H1 (cell line): ENCODE measurements at regions not wholly inside any gene's neighbourhood (a gene's known extent, or its start where the extent isn't known, plus 50 kb on each side); places are given as distances from the start of the nearest gene placed in this dataset.

Experiments used
- CTCF ChIA-PET: fragments of 300-600 bp; sonication (Branson Sonifier 250); formaldehyde crosslinking; loops from one replicate; lab custom pipeline; 2021; ENCODE audit not compliant: partially characterized antibody; lab: Charles Lee
- POLR2A ChIA-PET: fragments of 300-600 bp; sonication (Branson Sonifier 250); formaldehyde crosslinking; loops from one replicate; lab custom pipeline; 2021; ENCODE audit warnings: inconsistent platforms; ENCODE audit not compliant: partially characterized antibody; lab: Charles Lee
- DNase-seq, 2 experiments: peaks; one replicate each; pipeline versions ENCODE4 v3.0.0 to v3.0.0-alpha.2; 2010 to 2022; ENCODE audit warnings: low spot score in 2 of 2, low read depth in 1 of 2, mixed read lengths in 1 of 2
- FAIRE-seq: peaks from 2 replicates; lab custom pipeline; 2011; peaks lifted over from hg19 to GRCh38; lab: Jason Lieb, UNC
- H2AFZ ChIP-seq: 2 replicates; pipeline ENCODE4 v1.8.1; 2012; ENCODE audit warnings: low read length, inconsistent platforms
- H2AK5ac ChIP-seq: 2 replicates; pipeline ENCODE4 v1.6.1; 2013; ENCODE audit warnings: low read depth, low read length
- H2BK120ac ChIP-seq: replicated peaks from 2 replicates; pipeline ENCODE3; 2013; ENCODE audit warnings: low read depth, low read length, inconsistent platforms
- H2BK12ac ChIP-seq: 2 replicates; pipeline ENCODE4 v1.6.1; 2013; ENCODE audit warnings: low read depth, low read length
- H2BK15ac ChIP-seq: 2 replicates; pipeline ENCODE4 v1.6.1; 2013; ENCODE audit warnings: low read length
- H2BK20ac ChIP-seq: 2 replicates; pipeline ENCODE4 v1.6.1; 2013; ENCODE audit warnings: low read length
- H2BK5ac ChIP-seq: 2 replicates; pipeline ENCODE4 v1.6.1; 2013; ENCODE audit warnings: low read depth, low read length
- H3K14ac ChIP-seq: 2 replicates; pipeline ENCODE4 v1.6.1; 2013; ENCODE audit warnings: inconsistent platforms; ENCODE audit not compliant: insufficient read length
- H3K18ac ChIP-seq: 2 replicates; pipeline ENCODE4 v1.6.1; 2013; ENCODE audit warnings: low read length; ENCODE audit errors: extremely low read depth
- H3K23ac ChIP-seq: 2 replicates; pipeline ENCODE4 v1.6.1; 2013; ENCODE audit warnings: inconsistent platforms; ENCODE audit not compliant: insufficient read length
- H3K23me2 ChIP-seq: 2 replicates; pipeline ENCODE4 v1.6.1; 2013; ENCODE audit warnings: low read depth, low read length
- H3K27ac ChIP-seq: 2 replicates; pipeline ENCODE4 v1.6.1; 2011; ENCODE audit warnings: low read depth, low read length, inconsistent platforms
- H3K27me3 ChIP-seq, 4 experiments: replicated peaks in 1 of 4; 1 replicate in 1 of 4; 2 replicates in 3 of 4; pipeline versions ENCODE4 v1.6.1 to v1.8.1; 2011 to 2013; ENCODE audit warnings: low read length in 3 of 4, mild to moderate bottlenecking in 3 of 4, inconsistent platforms in 2 of 4, mixed read lengths in 2 of 4, moderate library complexity in 1 of 4; ENCODE audit not compliant: control insufficient read depth in 3 of 4, insufficient read depth in 3 of 4; ENCODE audit errors: extremely low read depth in 1 of 4
- H3K36me3 ChIP-seq, 4 experiments: 2 replicates each; pipeline versions ENCODE4 v1.6.1 to v1.8.1; 2011 to 2013; ENCODE audit warnings: mild to moderate bottlenecking in 4 of 4, low read length in 3 of 4, moderate library complexity in 2 of 4, control low read depth in 1 of 4, inconsistent platforms in 1 of 4; ENCODE audit not compliant: insufficient read depth in 4 of 4, control insufficient read depth in 2 of 4
- H3K4ac ChIP-seq: replicated peaks from 2 replicates; pipeline ENCODE3; 2013; ENCODE audit warnings: low read length, low read depth, mixed read lengths, inconsistent platforms; ENCODE audit not compliant: insufficient read length
- H3K4me1 ChIP-seq, 4 experiments: replicated peaks in 1 of 4; 1 replicate in 1 of 4; 2 replicates in 3 of 4; pipeline versions ENCODE4 v1.6.1 to v1.8.1; 2011 to 2013; ENCODE audit warnings: low read length in 3 of 4, inconsistent platforms in 2 of 4, mixed read lengths in 1 of 4; ENCODE audit not compliant: insufficient read depth in 4 of 4, control insufficient read depth in 3 of 4
- H3K4me2 ChIP-seq, 2 experiments: 2 replicates each; pipeline versions ENCODE4 v1.6.1 to v1.8.1; 2011 to 2013; ENCODE audit warnings: low read depth in 2 of 2, low read length in 2 of 2, control low read depth in 1 of 2, inconsistent platforms in 1 of 2, mild to moderate bottlenecking in 1 of 2; ENCODE audit not compliant: insufficient read depth in 1 of 2
- H3K4me3 ChIP-seq, 4 experiments: fragments of 200-600, 300-600 bp in 1 of 4; sonication (generic), shearing (Covaris generic), sonication (Bioruptor Twin) in 1 of 4; 2 replicates each; pipeline versions ENCODE4 v1.5.1 to v1.8.1; 2011 to 2016; ENCODE audit warnings: low read length in 4 of 4, low read depth in 3 of 4, control low read depth in 2 of 4, inconsistent platforms in 2 of 4, mild to moderate bottlenecking in 2 of 4, mixed read lengths in 1 of 4, moderate library complexity in 1 of 4; ENCODE audit not compliant: insufficient read depth in 2 of 4; ENCODE audit errors: extremely low read depth in 1 of 4
- H3K56ac ChIP-seq: replicated peaks from 2 replicates; pipeline ENCODE3; 2013; ENCODE audit warnings: low read depth, mild to moderate bottlenecking, mixed read lengths, low read length, inconsistent platforms; ENCODE audit not compliant: insufficient read length
- H3K79me1 ChIP-seq: 2 replicates; pipeline ENCODE4 v1.6.1; 2013; ENCODE audit warnings: low read depth, low read length, control low read depth
- H3K79me2 ChIP-seq, 2 experiments: 2 replicates each; pipeline versions ENCODE4 v1.6.1 to v1.8.1; 2012 to 2013; ENCODE audit warnings: low read length in 2 of 2, mild to moderate bottlenecking in 2 of 2, inconsistent platforms in 1 of 2; ENCODE audit not compliant: insufficient read depth in 2 of 2, control insufficient read depth in 1 of 2
- H3K9ac ChIP-seq, 4 experiments: replicated peaks in 1 of 4; 1 replicate in 1 of 4; 2 replicates in 3 of 4; pipeline versions ENCODE4 v1.6.1 to v1.8.1; 2011 to 2013; ENCODE audit warnings: low read depth in 3 of 4, low read length in 3 of 4, control low read depth in 2 of 4, mild to moderate bottlenecking in 2 of 4, moderate library complexity in 2 of 4, inconsistent platforms in 1 of 4; ENCODE audit errors: extremely low read depth in 1 of 4
- H3K9me3 ChIP-seq, 2 experiments: 2 replicates each; pipeline versions ENCODE4 v1.6.1 to v1.8.1; 2012 to 2013; ENCODE audit warnings: mild to moderate bottlenecking in 2 of 2, moderate library complexity in 2 of 2, control low read depth in 1 of 2, inconsistent platforms in 1 of 2, low read depth in 1 of 2, low read length in 1 of 2, mixed read lengths in 1 of 2; ENCODE audit not compliant: insufficient read depth in 2 of 2
- H4K20me1 ChIP-seq, 2 experiments: replicated peaks in 1 of 2; 2 replicates each; pipeline versions ENCODE3 to v1.8.1; 2011 to 2013; ENCODE audit warnings: inconsistent platforms in 2 of 2, low read length in 2 of 2, mild to moderate bottlenecking in 1 of 2; ENCODE audit not compliant: insufficient read depth in 2 of 2, control insufficient read depth in 1 of 2
- H4K5ac ChIP-seq: 2 replicates; pipeline ENCODE4 v1.6.1; 2013; ENCODE audit warnings: low read length, low read depth, mixed read lengths, inconsistent platforms; ENCODE audit not compliant: insufficient read length
- H4K8ac ChIP-seq: 2 replicates; pipeline ENCODE4 v1.8.0; 2013; ENCODE audit warnings: mild to moderate bottlenecking, moderate library complexity, low read length, inconsistent platforms; ENCODE audit not compliant: insufficient read depth; ENCODE audit errors: extremely low read depth
- H4K91ac ChIP-seq: replicated peaks from 2 replicates; pipeline ENCODE3; 2013; ENCODE audit warnings: low read length, mixed read lengths, inconsistent platforms; ENCODE audit not compliant: insufficient read length
- CTBP2 ChIP-seq: IDR thresholded peaks from 2 replicates; pipeline ENCODE4 v1.7.0; 2011; ENCODE audit warnings: borderline replicate concordance, mild to moderate bottlenecking, moderate library complexity, mixed read lengths, low read length; ENCODE audit not compliant: insufficient read depth, insufficient read length
- EGR1 ChIP-seq: IDR thresholded peaks from 2 replicates; pipeline ENCODE4 v1.6.1; 2011; ENCODE audit warnings: low read depth, low read length, borderline replicate concordance
- SAP30 ChIP-seq: fragments of 300-600 bp; sonication (generic); IDR thresholded peaks from 2 replicates; pipeline ENCODE4 v1.7.1; 2012; ENCODE audit warnings: low read length, moderate library complexity, mild to moderate bottlenecking, inconsistent platforms; ENCODE audit not compliant: insufficient read depth, insufficient replicate concordance
- SP4 ChIP-seq: IDR thresholded peaks from 2 replicates; pipeline ENCODE4 v1.6.1; 2012; ENCODE audit warnings: low read length, inconsistent platforms
- SUZ12 ChIP-seq: fragments of 200-600 bp; sonication (generic); IDR thresholded peaks from 2 replicates; pipeline ENCODE4 v1.6.1; 2012; ENCODE audit warnings: mild to moderate bottlenecking, inconsistent platforms, low read length, moderate library complexity, mixed read lengths
- WGBS, 2 experiments: shearing (Covaris generic) in 1 of 2; methylation state at CpG; one replicate each; pipeline versions ENCODE4 v1.1.6 to v1.1.7; 2013 to 2015; ENCODE audit warnings: low lambda C conversion rate in 2 of 2, mixed read lengths in 2 of 2, inconsistent platforms in 1 of 2, low coverage in 1 of 2, missing lambda C conversion rate in 1 of 2; ENCODE audit not compliant: insufficient replicate concordance in 2 of 2, insufficient coverage in 1 of 2, insufficient read length in 1 of 2; ENCODE audit errors: extremely low coverage in 1 of 2, missing lambda C conversion rate in 1 of 2; 5-methylcytosine and 5-hydroxymethylcytosine counted together
- TF ChIP-seq, protein P1 (sequence below), 3 experiments: IDR thresholded peaks; 1 replicate in 2 of 3; 2 replicates in 1 of 3; pipeline versions ENCODE4 v1.5.1 to v1.6.1; 2011; ENCODE audit warnings: low read length in 3 of 3, mild to moderate bottlenecking in 3 of 3, inconsistent platforms in 2 of 3, low read depth in 1 of 3, moderate library complexity in 1 of 3; ENCODE audit not compliant: insufficient read depth in 1 of 3; ENCODE audit errors: control extremely low read depth in 1 of 3

GRCh38 chr14:85315733-85316290 lies 214.1 kb upstream of the FLRT2 start:
- FAIRE-seq = no peak
- Histone ChIP-seq H3K56ac (no peak overlapping the region), H3K23me2 (no peaks in the 10 kb centered on the region), H2AK5ac (no peak overlapping the region), H4K8ac (no peak overlapping the region), H4K91ac (no peak overlapping the region), H2BK5ac (no peak overlapping the region), H3K79me2 (no peaks in the 10 kb centered on the region), H3K27ac (no peak overlapping the region), H3K18ac (no peak overlapping the region), H3K4ac (no peak overlapping the region), H2AFZ (no peak overlapping the region), H3K23ac (no peak overlapping the region), H3K79me1 (no peaks in the 10 kb centered on the region), H2BK15ac (no peak overlapping the region), H2BK12ac (no peak overlapping the region), H3K27me3 (no peaks in the 10 kb centered on the region), H3K14ac (no peak overlapping the region), H3K36me3 (no peaks in the 10 kb centered on the region), H3K4me3 (no peak overlapping the region), H3K4me2 (no peak overlapping the region), H4K5ac (no peak overlapping the region), H3K9me3 (no peaks in the 10 kb centered on the region), H2BK20ac (no peak overlapping the region), H2BK120ac (no peak overlapping the region), H3K4me1 (peaks cover 0 to 6% (median under 1%) of the 10 kb centered on the region in 4 experiments; a peak in 2 of 7 replicates), H3K9ac (no peak overlapping the region), H4K20me1 (no peaks in the 10 kb centered on the region)
- POLR2A ChIA-PET = no interaction called here
- CTCF ChIA-PET = interaction anchor here (1.2 to 1.7 kb wide), 2 partner anchors 10 to 104 kb away, joined by 4 to 5 read pairs; no protein-coding TSS in a partner anchor
- 85% methylated on average over 5 of the region's 5 CpGs; no CpG with 5 or more reads in 1 of the 2 experiments for WGBS, 2 experiments
- DNase-seq = no peak
- TF ChIP-seq SAP30 (no peak), SP4 (no peak), EGR1 (no peak), SUZ12 (no peak), CTBP2 (no peak)
- TF ChIP-seq, protein P1, sequence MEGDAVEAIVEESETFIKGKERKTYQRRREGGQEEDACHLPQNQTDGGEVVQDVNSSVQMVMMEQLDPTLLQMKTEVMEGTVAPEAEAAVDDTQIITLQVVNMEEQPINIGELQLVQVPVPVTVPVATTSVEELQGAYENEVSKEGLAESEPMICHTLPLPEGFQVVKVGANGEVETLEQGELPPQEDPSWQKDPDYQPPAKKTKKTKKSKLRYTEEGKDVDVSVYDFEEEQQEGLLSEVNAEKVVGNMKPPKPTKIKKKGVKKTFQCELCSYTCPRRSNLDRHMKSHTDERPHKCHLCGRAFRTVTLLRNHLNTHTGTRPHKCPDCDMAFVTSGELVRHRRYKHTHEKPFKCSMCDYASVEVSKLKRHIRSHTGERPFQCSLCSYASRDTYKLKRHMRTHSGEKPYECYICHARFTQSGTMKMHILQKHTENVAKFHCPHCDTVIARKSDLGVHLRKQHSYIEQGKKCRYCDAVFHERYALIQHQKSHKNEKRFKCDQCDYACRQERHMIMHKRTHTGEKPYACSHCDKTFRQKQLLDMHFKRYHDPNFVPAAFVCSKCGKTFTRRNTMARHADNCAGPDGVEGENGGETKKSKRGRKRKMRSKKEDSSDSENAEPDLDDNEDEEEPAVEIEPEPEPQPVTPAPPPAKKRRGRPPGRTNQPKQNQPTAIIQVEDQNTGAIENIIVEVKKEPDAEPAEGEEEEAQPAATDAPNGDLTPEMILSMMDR (IDR thresholded peaks at IDR 0.05; ENCODE audit: control extremely low read depth in 1 of 3, insufficient read depth in 1 of 3, low read depth in 1 of 3, low read length in 3 of 3) = no peak
